ENCODE measurements at regions not wholly inside any gene's neighbourhood (a gene's known extent, or its start where the extent isn't known, plus 50 kb on each side); places are given as distances from the start of the nearest gene placed in this dataset.
"Not testable (repeated sequence)": the region's sequence is repeated elsewhere in the genome, so short reads cannot be mapped to it uniquely, and the experiment has no call there.

DNA sequence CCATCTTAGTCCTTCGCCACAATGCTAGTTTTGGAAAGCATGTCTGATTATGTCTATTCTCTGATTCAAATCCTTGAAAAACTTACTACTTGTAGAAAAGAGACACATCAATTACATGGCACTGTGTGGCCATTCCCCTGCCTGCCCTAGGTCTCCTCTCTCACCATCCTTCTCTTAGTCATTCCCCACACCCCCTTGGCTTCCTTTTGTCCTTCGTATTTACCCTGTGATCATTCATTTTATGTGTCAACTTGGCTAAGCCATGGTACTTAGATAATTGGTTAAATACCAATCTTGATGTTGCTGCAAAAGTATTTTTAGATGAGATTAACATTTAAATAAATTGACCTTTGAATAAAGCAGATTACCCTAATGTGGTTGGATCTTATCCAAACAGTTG, 122.9 kb upstream of the CDH11 start:
- TF ChIP-seq, protein P1, sequence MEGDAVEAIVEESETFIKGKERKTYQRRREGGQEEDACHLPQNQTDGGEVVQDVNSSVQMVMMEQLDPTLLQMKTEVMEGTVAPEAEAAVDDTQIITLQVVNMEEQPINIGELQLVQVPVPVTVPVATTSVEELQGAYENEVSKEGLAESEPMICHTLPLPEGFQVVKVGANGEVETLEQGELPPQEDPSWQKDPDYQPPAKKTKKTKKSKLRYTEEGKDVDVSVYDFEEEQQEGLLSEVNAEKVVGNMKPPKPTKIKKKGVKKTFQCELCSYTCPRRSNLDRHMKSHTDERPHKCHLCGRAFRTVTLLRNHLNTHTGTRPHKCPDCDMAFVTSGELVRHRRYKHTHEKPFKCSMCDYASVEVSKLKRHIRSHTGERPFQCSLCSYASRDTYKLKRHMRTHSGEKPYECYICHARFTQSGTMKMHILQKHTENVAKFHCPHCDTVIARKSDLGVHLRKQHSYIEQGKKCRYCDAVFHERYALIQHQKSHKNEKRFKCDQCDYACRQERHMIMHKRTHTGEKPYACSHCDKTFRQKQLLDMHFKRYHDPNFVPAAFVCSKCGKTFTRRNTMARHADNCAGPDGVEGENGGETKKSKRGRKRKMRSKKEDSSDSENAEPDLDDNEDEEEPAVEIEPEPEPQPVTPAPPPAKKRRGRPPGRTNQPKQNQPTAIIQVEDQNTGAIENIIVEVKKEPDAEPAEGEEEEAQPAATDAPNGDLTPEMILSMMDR (IDR thresholded peaks at IDR 0.05; ENCODE audit: borderline replicate concordance, insufficient read depth, low read depth, low read length) = no peak
- H3K4me3 ChIP-seq (ENCODE audit: low read depth, low read length) = no peak overlapping the region

DNA sequence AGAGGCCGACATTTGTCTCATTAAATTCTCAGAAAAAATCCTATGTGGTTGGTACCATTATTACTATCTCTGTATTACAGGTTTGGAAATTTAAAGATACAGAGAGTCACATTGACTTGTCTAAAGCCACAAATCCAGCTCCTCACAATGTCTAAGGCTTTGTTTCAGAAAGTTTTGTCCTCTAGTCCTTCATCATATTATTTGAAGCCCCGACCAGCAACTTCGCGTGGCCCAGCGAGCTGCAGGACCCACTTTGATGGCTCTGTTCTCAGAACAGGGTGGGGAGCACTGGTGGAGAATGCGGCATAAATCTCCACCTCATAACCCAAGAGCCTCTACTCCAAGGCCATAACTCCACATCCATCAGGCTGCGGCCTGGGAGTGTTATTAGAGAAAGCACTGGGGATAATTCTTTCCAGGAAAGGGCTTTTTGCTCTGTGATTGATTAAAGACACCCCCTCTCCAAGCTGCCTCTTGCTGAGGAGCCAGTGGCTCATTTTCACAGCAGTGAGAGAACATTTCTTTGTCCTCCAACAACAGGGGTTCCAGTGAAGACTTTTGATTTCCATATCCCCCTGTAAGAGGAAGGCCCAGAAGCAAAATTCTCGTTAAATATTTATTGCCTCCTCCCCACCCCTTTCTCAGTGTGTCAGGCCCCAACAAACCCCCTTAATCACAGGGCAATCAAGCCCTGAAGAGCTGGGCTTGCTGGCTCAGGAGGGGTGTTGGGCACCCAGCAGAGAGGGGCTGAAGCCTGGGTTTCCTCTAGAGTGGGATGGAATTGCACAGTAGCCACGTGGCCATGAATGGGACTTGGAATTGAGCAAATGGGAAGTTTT, 113.7 kb upstream of the CDH11 start:
- no peak overlapping the region for H3K4me3 ChIP-seq (ENCODE audit: low read depth, low read length)
- TF ChIP-seq, protein P1 (IDR thresholded peaks at IDR 0.05; ENCODE audit: borderline replicate concordance, insufficient read depth, low read depth, low read length) = no peak

DNA sequence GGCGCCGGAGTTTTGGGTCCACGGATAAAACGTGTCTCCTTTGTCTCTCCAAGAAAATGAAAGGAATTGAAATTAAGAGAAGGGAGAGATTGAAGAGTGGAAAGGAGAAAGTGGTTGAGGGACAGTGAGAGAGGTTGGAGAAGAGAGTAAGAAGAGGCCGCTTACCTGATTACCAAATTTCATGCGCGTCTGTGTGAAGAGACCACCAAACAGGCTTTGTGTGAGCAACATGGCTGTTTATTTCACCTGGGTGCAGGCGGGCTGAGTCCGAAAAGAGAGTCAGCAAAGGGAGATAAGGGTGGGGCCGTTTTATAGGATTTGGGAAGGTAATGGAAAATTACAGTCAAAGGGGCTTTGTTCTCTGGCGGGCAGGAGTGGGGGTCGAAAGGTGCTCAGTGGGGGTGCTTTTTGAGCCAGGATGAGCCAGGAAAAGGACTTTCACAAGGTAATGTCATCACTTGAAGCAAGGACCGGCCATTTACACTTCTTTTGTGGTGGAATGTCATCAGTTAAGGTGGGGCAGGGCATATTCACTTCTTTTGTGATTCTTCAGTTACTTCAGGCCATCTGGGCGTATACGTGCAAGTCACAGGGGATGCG, 113.0 kb upstream of the CDH11 start:
- H3K4me3 ChIP-seq (ENCODE audit: low read depth, low read length) = not testable (repeated sequence)

DNA sequence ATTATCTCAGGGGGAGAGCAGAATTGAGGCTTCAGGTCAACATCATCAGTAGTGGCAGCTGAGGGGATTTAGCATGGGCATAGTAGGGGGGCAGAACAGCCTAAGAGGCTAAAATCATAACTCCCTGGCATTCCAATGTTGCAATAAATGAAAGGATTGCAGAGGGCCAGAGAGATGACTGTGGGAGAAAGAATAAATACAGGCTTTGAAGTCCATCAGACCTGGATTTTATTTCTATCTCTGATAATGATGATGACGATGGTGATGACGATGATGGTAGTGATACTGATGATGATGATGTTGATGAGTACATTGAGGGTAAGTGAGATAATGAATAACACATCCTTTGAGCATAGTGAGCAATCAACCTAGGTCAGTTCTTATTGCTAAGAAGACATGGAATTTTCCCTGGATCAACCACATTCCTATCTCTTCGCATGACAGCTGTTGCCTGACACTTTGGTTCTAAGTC, 107.4 kb upstream of the CDH11 start:
- TF ChIP-seq, protein P1 (IDR thresholded peaks at IDR 0.05; ENCODE audit: borderline replicate concordance, insufficient read depth, low read depth, low read length) = no peak

DNA sequence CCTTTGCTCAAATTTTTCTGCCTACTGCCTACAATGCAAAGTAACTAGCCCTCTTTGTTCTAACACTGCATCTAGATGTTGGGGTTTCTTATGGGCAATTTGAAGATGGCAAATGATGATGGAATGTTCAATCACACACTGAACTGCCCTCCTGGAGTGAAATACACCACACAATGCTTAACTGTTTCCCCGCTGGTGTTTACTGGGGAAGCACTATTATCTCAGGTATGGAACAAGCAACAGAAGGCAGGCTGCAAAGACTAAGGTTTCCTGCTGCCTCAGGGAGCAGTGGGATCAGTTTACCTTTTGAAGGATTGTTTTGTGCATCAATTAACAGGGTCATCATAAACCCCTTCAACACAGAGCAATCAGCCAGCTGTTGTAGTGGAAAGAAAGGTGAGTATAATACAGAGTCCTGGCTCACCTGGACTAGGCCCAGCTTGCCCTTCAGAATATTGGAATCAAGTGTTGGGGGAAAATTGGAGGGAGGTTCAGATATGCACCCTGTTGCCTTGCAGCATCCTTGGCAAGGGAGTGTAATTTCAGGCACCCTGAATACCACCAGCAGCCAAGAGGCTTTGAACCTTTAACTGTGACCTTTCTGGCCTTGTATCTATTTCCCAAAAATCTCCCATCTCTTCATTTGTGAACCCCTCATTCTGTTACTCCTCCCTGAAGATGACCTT, 105.4 kb upstream of the CDH11 start:
- TF ChIP-seq, protein P1 (IDR thresholded peaks at IDR 0.05; ENCODE audit: borderline replicate concordance, insufficient read depth, low read depth, low read length) = no peak
- H3K4me3 ChIP-seq (ENCODE audit: low read depth, low read length) = no peak overlapping the region

More for the DNA sequence above, 107.4 kb upstream of the CDH11 start:
- H3K4me3 ChIP-seq (ENCODE audit: low read depth, low read length) = no peak overlapping the region

DNA sequence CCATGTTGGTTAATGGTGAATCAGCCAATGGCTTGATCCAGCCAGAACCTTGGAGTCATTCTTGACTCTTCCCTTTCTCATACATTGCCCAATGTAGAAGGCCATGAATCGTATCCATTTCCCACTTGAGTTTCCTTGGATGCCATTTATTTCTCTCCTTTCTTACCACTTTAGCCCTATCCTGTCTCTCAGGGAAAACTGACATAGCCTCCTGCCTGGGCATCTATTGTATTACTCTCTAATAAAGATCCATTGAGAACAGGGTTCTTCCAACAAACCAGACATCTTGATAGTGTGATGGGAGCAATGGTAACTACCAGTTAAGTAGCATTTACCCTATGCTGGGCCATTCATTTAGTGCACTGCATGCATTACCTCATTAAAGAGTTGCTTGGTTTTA, 104.2 kb upstream of the CDH11 start:
- TF ChIP-seq, protein P1 (IDR thresholded peaks at IDR 0.05; ENCODE audit: borderline replicate concordance, insufficient read depth, low read depth, low read length) = no peak
- no peak overlapping the region for H3K4me3 ChIP-seq (ENCODE audit: low read depth, low read length)

DNA sequence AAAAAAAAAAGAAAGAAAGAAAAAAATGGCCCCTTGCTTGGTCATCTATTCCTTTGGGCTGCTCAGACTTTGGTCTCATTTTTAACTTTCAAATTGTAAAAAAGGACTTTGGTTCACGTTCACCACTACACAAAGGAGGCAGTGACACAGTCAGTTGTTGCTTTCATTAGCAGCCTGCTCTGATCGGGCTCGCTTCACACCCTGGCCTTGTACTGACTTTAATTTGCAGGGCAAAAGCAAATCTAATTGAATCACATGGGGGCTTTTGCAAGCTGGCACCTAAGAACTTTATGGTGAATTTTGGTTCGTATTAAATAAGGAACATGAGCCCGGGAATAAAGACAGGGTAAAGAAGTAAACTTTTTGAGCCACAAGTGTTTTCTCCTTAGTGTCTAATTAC, 103.6 kb upstream of the CDH11 start:
- no peak overlapping the region for H3K4me3 ChIP-seq (ENCODE audit: low read depth, low read length)
- TF ChIP-seq, protein P1 (IDR thresholded peaks at IDR 0.05; ENCODE audit: borderline replicate concordance, insufficient read depth, low read depth, low read length) = no peak

All from GM12875 (cell line).